Suprapubic skin (tissue), 4 donors: ENCODE measurements at regions not wholly inside any gene's neighbourhood (a gene's known extent, or its start where the extent isn't known, plus 50 kb on each side); places are given as distances from the start of the nearest gene placed in this dataset.

Experiments
- EP300 ChIP-seq: sonication (generic); formaldehyde crosslinking; IDR thresholded peaks from one replicate; pipeline ENCODE4 v1.6.1; 2017; ENCODE audit warnings: antibody characterized with exemption
- POLR2A ChIP-seq, 2 donors: fragments of 450-650 bp; IDR thresholded peaks; one replicate each; pipeline ENCODE4 v1.6.1; 2017; ENCODE audit warnings: antibody characterized with exemption in 2 of 2, mild to moderate bottlenecking in 2 of 2, moderate library complexity in 2 of 2
- POLR2AphosphoS5 ChIP-seq, 3 donors: sonication (generic); formaldehyde crosslinking; IDR thresholded peaks; one replicate each; pipeline ENCODE4 v1.6.1; 2017; ENCODE audit warnings: antibody characterized with exemption in 3 of 3
- TF ChIP-seq, protein P1 (sequence below), 2 donors: fragments of 200-600 bp in 1 of 2; fragments of 450-650 bp in 1 of 2; sonication (generic) in 1 of 2; IDR thresholded peaks; one replicate each; pipeline ENCODE4 v1.5.1; 2016 to 2019; ENCODE audit warnings: antibody characterized with exemption in 2 of 2, mild to moderate bottlenecking in 1 of 2, moderate library complexity in 1 of 2

- TF ChIP-seq, protein P1, sequence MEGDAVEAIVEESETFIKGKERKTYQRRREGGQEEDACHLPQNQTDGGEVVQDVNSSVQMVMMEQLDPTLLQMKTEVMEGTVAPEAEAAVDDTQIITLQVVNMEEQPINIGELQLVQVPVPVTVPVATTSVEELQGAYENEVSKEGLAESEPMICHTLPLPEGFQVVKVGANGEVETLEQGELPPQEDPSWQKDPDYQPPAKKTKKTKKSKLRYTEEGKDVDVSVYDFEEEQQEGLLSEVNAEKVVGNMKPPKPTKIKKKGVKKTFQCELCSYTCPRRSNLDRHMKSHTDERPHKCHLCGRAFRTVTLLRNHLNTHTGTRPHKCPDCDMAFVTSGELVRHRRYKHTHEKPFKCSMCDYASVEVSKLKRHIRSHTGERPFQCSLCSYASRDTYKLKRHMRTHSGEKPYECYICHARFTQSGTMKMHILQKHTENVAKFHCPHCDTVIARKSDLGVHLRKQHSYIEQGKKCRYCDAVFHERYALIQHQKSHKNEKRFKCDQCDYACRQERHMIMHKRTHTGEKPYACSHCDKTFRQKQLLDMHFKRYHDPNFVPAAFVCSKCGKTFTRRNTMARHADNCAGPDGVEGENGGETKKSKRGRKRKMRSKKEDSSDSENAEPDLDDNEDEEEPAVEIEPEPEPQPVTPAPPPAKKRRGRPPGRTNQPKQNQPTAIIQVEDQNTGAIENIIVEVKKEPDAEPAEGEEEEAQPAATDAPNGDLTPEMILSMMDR (IDR thresholded peaks at IDR 0.05), result no peak
- no peak for TF ChIP-seq POLR2AphosphoS5 (IDR thresholded peaks at IDR 0.05)
- TF ChIP-seq POLR2A (IDR thresholded peaks at IDR 0.05), result no peak
- no peak for TF ChIP-seq EP300
Observed at GRCh38 chr11:15748741-15749140, 607.6 kb downstream of the SOX6 start.
